ENCODE measurements at regions not wholly inside any gene's neighbourhood (a gene's known extent, or its start where the extent isn't known, plus 50 kb on each side); places are given as distances from the start of the nearest gene placed in this dataset.

DNA sequence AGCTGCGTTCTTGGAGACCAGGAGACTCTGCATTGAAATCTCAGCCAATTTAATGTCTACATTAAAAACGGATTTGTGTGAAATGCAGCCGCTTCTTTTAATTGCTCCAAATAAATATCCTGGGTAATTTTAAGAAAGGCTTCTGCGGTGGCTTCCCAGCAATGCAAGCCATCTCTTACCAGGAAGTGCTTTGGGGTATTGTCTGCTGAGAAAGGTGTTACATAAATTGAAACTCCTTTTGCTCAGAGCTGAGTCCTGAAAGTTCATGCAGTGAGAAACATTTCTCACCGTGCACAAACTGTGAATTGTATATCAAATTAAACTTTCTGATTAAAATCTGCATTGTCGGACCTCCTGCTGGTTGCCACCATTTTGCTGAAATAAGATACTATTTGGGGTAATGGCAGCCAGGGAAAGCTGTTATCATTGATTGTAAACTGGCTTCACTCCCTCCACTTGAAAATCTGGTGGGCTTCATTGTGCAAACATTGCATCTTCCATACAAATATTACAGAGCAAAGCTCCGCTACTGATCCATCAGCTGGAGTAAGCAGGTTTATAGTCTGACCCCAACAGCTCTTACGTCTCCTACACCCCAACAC is 59.5 kb downstream of the ZIC5 start:
- Mint-ChIP-seq H3K4me1 (peaks cover 18 to 55% (median 32%) of the 10 kb centered on the region in 4 donors), H3K27me3 (peaks cover 7% of the 10 kb centered on the region), H3K4me3 (peak overlapping the region; percentile 43 to 74 (median 62)), H3K36me3 (no peaks in the 10 kb centered on the region), H3K9me3 (no peaks in the 10 kb centered on the region), H3K27ac (peak overlapping the region; percentile 72 to 99 (median 82))
- H3K36me3 ChIP-seq (ENCODE audit: control insufficient read depth, insufficient read depth, low read length), result no peaks in the 10 kb centered on the region
- ATAC-seq (ENCODE audit: low read depth in 2 of 2) (peak; percentile 77 to 78), DNase-seq (peak in 1 of 3 donors; percentile 91)
- H3K4me3 ChIP-seq (ENCODE audit: low read depth, low read length), result peak overlapping the region; percentile 68
- H3K27ac ChIP-seq (ENCODE audit: insufficient read depth, low read length, poor library complexity, severe bottlenecking), result peak overlapping the region; percentile 44
- H3K27me3 ChIP-seq (ENCODE audit: control insufficient read depth, insufficient read depth, low read length), result no peaks in the 10 kb centered on the region
- H3K9me3 ChIP-seq (ENCODE audit: control insufficient read depth in 2 of 2, low read length in 2 of 2), result no peaks in the 10 kb centered on the region
- H3K4me1 ChIP-seq (ENCODE audit: control insufficient read depth, insufficient read depth, low read length, poor library complexity, severe bottlenecking), result peaks cover 29% of the 10 kb centered on the region

DNA sequence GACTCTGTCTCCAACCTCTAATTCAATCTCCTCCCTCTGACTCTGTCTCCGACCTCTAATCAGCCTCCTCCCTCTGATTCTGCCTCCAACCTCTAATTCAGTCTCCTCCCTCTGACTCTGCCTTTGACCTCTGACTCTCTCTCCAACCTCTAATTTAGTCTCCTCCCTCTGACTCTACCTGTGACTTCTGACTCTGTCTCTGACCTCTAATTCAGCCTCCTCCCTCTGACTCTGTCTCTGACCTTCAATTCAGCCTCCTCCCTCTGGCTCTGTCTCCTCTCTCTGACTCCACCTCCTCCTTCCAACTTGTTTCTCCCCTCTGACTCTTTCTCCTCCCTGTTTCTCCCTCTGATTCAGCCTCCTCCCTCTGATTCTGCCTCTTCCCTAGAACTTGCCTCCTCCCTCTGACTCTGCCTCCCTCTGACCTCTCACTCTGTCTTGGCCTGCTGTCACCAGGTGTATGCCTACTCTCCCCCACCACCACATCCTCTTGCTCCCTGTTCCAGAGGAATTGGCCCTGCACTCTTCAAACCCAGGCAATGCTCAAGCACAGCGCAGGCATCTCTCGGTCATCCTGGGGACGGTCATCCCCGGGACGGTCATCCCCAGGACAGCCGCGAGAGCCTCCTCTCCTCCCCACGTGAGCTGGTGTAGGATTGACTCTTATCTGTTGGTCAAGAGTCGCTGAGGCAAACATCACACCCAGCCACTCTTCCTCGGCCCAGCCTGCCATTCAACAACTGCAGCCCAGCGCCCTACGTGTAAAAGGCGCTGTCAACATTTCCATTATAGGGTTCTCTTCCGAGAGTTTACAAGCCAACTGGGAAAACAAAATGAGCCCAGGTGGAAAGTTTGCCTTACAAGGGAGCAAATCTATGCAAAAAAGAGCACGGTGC is 60.2 kb downstream of the ZIC5 start:
- no peaks in the 10 kb centered on the region for H3K27me3 ChIP-seq (ENCODE audit: control insufficient read depth, insufficient read depth, low read length)
- Mint-ChIP-seq H3K4me1 (peaks cover 18 to 53% (median 29%) of the 10 kb centered on the region in 4 donors), H3K9me3 (no peaks in the 10 kb centered on the region), H3K27me3 (peaks cover 12% of the 10 kb centered on the region), H3K27ac (peak overlapping the region; percentile 72 to 99 (median 82)), H3K36me3 (no peaks in the 10 kb centered on the region), H3K4me3 (peak overlapping the region; percentile 43 to 79 (median 68))
- H3K4me3 ChIP-seq (ENCODE audit: low read depth, low read length), result peak overlapping the region; percentile 68
- H3K36me3 ChIP-seq (ENCODE audit: control insufficient read depth, insufficient read depth, low read length), result no peaks in the 10 kb centered on the region
- no peaks in the 10 kb centered on the region for H3K9me3 ChIP-seq (ENCODE audit: control insufficient read depth in 2 of 2, low read length in 2 of 2)
- H3K4me1 ChIP-seq (ENCODE audit: control insufficient read depth, insufficient read depth, low read length, poor library complexity, severe bottlenecking), result peaks cover 26% of the 10 kb centered on the region
- DNase-seq (peak in 1 of 3 donors; percentile 38), ATAC-seq (ENCODE audit: low read depth in 2 of 2) (peak; percentile 9 to 20)
- peak overlapping the region; percentile 44 for H3K27ac ChIP-seq (ENCODE audit: insufficient read depth, low read length, poor library complexity, severe bottlenecking)

DNA sequence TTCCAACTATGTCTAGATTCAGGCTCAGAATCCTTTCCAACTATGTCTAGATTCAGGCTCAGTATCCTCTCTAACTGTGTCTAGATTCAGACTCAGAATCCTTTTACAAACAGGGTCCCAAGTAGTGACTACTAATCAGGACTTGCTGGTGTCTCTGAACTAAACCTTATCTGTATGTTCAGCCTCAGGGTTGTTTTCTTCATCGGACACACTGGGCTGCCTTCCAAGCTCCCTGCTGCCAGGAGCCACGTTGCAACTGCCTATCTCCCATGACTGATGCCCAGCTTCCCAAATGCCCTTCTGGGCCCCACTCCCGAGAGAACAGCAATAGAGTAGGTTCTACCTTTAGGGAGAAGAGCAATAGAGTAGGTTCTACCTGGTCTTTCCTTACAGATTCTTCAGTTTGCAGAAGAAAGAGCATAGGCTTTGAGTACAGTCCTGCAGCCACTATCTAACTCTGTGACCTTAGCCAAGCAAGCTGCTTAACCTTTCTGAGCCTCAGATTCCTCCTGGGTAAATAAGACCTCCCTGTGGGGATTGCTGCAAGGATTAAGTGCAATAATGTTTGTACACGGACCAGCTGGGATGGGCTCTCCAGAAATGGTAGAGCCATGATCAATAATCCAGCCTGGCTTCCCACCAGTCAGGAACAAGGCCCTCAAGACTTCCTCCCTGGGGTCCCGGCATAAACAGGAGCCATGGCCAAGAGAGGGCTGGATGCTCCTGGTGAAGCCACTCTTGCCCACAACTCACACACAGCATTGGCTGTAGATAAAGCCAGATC is 61.5 kb downstream of the ZIC5 start:
- Mint-ChIP-seq H3K27me3 (peaks cover 16% of the 10 kb centered on the region), H3K36me3 (peaks cover 3% of the 10 kb centered on the region), H3K4me3 (peak overlapping the region in 1 of 4 donors; percentile 6), H3K9me3 (no peaks in the 10 kb centered on the region), H3K27ac (peak overlapping the region in 2 of 3 donors; percentile 41 to 62), H3K4me1 (peaks cover 18 to 46% (median 24%) of the 10 kb centered on the region in 4 donors)
- no peaks in the 10 kb centered on the region for H3K9me3 ChIP-seq (ENCODE audit: control insufficient read depth in 2 of 2, low read length in 2 of 2)
- H3K4me3 ChIP-seq (ENCODE audit: low read depth, low read length), result no peak overlapping the region
- peaks cover 23% of the 10 kb centered on the region for H3K4me1 ChIP-seq (ENCODE audit: control insufficient read depth, insufficient read depth, low read length, poor library complexity, severe bottlenecking)
- no peaks in the 10 kb centered on the region for H3K36me3 ChIP-seq (ENCODE audit: control insufficient read depth, insufficient read depth, low read length)
- DNase-seq (no peak), ATAC-seq (ENCODE audit: low read depth in 2 of 2) (no peak)
- H3K27ac ChIP-seq (ENCODE audit: insufficient read depth, low read length, poor library complexity, severe bottlenecking), result no peak overlapping the region
- H3K27me3 ChIP-seq (ENCODE audit: control insufficient read depth, insufficient read depth, low read length), result no peaks in the 10 kb centered on the region

DNA sequence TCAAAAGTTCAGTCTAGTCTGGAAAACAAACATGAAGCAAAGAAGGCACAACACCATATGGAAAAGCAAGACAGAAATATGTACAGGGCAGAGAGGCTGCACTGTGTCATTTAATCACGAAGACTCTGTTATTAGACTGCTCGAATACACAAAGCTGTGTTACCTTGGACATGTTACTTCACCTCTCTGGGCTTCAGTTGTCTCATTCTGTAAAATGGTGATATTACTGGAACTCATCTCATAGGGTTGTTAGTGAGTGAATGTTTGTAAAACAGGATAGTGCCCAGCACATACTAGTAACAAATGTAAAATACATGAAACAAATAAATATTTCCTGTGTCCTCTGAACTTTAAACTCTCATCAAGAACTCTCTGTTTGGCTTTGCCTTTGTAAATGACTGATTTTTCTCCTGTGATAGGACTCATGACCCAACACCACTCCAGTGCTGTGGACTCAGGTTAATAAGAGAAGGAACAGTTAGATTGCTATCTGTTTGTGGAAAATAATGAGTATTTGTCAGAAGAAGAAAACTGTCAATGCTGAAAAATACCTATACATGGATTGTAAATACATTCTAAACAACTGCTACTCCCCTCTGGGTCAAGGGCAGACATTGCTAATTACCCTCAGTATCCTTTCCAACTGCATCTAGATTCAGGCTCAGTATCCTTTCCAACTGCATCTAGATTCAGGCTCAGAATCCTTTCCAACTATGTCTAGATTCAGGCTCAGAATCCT is 62.3 kb downstream of the ZIC5 start:
- Mint-ChIP-seq H3K27ac (no peak overlapping the region), H3K27me3 (peaks cover 17% of the 10 kb centered on the region), H3K4me3 (no peak overlapping the region), H3K36me3 (peaks cover 3% of the 10 kb centered on the region), H3K4me1 (peaks cover 17 to 43% (median 22%) of the 10 kb centered on the region in 4 donors), H3K9me3 (no peaks in the 10 kb centered on the region)
- Histone ChIP-seq H3K9me3 (ENCODE audit: control insufficient read depth in 2 of 2, low read length in 2 of 2) (no peaks in the 10 kb centered on the region), H3K4me1 (ENCODE audit: control insufficient read depth, insufficient read depth, low read length, poor library complexity, severe bottlenecking) (peaks cover 23% of the 10 kb centered on the region), H3K4me3 (ENCODE audit: low read depth, low read length) (no peak overlapping the region), H3K27me3 (ENCODE audit: control insufficient read depth, insufficient read depth, low read length) (no peaks in the 10 kb centered on the region), H3K36me3 (ENCODE audit: control insufficient read depth, insufficient read depth, low read length) (no peaks in the 10 kb centered on the region), H3K27ac (ENCODE audit: insufficient read depth, low read length, poor library complexity, severe bottlenecking) (no peak overlapping the region)
- ATAC-seq (ENCODE audit: low read depth in 2 of 2), result no peak
- no peak for DNase-seq

DNA sequence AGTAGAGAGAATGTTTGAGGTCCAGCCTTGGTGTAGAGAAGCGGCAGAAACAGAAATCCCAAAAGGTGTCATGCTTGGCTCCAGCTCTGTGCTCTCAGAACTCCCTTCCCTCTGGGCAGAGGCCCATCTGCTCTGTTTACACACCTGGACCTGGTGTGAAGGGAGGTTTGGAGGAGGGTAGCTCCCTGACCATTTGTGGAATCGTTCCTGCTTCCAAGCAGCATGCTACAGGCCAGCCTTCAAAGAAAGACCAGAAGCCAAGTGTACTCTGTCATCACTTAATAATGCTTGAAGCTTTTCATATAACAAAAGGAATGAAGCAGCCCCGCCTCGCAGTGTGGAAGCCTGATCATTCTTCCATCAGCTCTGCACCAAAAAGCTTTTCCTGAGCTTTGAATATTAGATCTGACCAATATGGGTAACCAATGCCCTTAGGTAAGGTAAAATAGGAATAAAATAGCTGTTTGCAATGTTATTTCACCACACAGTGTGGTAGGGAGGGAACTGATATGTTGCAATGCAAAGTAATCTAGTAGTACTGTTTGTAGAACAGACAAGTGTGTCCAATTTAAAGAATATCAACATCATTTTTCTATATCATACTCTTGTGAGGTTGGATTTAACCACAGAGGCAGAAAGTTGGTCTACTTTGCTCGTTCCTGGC is 63.3 kb downstream of the ZIC5 start:
- Mint-ChIP-seq H3K4me3 (no peak overlapping the region), H3K27ac (peak overlapping the region in 1 of 3 donors; percentile 29), H3K4me1 (peaks cover 13 to 35% (median 17%) of the 10 kb centered on the region in 4 donors), H3K36me3 (peaks cover 3% of the 10 kb centered on the region), H3K27me3 (peaks cover 23% of the 10 kb centered on the region), H3K9me3 (no peaks in the 10 kb centered on the region)
- Histone ChIP-seq H3K27me3 (ENCODE audit: control insufficient read depth, insufficient read depth, low read length) (no peaks in the 10 kb centered on the region), H3K4me1 (ENCODE audit: control insufficient read depth, insufficient read depth, low read length, poor library complexity, severe bottlenecking) (peaks cover 18% of the 10 kb centered on the region), H3K9me3 (ENCODE audit: control insufficient read depth in 2 of 2, low read length in 2 of 2) (no peaks in the 10 kb centered on the region), H3K27ac (ENCODE audit: insufficient read depth, low read length, poor library complexity, severe bottlenecking) (no peak overlapping the region), H3K36me3 (ENCODE audit: control insufficient read depth, insufficient read depth, low read length) (no peaks in the 10 kb centered on the region), H3K4me3 (ENCODE audit: low read depth, low read length) (no peak overlapping the region)
- ATAC-seq (ENCODE audit: low read depth in 2 of 2) (no peak), DNase-seq (no peak)

DNA sequence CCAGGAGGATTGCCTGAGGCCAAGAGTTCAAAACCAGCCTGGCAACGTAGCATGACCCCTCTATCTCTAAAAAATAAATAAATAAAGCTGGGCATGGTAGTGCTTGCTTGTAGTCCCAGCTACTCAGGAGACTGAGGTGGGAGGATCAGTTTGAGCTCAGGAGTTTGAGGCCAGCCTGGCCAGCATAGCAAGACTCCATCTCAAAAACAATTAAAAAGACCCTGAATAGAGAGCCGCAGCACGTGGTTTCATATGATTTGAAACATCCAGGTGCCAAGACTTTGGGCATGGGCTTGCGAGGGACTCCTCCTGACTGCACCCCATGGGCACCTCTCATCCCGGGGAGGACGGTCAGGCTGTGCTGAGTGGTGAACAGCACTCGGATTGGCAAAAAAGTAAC is 63.9 kb downstream of the ZIC5 start:
- DNase-seq (no peak), ATAC-seq (ENCODE audit: low read depth in 2 of 2) (no peak)
- H3K27me3 Mint-ChIP-seq, result peaks cover 30% of the 10 kb centered on the region
- no peaks in the 10 kb centered on the region for H3K9me3 Mint-ChIP-seq
- peaks cover 3% of the 10 kb centered on the region for H3K36me3 Mint-ChIP-seq
- Histone ChIP-seq H3K4me1 (ENCODE audit: control insufficient read depth, insufficient read depth, low read length, poor library complexity, severe bottlenecking) (peaks cover 16% of the 10 kb centered on the region), H3K36me3 (ENCODE audit: control insufficient read depth, insufficient read depth, low read length) (no peaks in the 10 kb centered on the region), H3K9me3 (ENCODE audit: control insufficient read depth in 2 of 2, low read length in 2 of 2) (no peaks in the 10 kb centered on the region), H3K4me3 (ENCODE audit: low read depth, low read length) (no peak overlapping the region), H3K27ac (ENCODE audit: insufficient read depth, low read length, poor library complexity, severe bottlenecking) (no peak overlapping the region), H3K27me3 (ENCODE audit: control insufficient read depth, insufficient read depth, low read length) (no peaks in the 10 kb centered on the region)
- peaks cover 13 to 32% (median 16%) of the 10 kb centered on the region in 4 donors for H3K4me1 Mint-ChIP-seq
- H3K4me3 Mint-ChIP-seq, result no peak overlapping the region
- no peak overlapping the region for H3K27ac Mint-ChIP-seq

DNA sequence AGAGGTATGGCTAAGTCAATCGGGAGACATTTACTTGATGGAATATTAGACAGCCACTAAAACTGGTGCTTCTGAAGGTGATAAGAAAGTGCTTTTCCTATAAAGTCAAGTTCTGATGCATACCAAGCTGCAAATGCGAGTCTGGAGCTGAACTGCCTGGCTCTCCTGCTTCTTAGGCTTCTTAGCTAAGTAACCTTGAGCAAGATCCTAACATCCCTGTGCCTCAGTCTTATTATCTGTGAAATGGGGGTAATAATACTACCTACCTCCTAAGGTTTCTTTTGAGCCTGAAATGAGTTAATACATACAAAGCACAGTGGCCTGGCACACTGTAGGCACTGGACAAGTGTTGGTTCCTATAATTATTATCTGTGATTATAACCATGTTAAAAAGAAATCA is 64.5 kb downstream of the ZIC5 start:
- no peaks in the 10 kb centered on the region for H3K9me3 Mint-ChIP-seq
- DNase-seq (no peak), ATAC-seq (ENCODE audit: low read depth in 2 of 2) (no peak)
- Histone ChIP-seq H3K4me3 (ENCODE audit: low read depth, low read length) (no peak overlapping the region), H3K9me3 (ENCODE audit: control insufficient read depth in 2 of 2, low read length in 2 of 2) (no peaks in the 10 kb centered on the region), H3K36me3 (ENCODE audit: control insufficient read depth, insufficient read depth, low read length) (no peaks in the 10 kb centered on the region), H3K4me1 (ENCODE audit: control insufficient read depth, insufficient read depth, low read length, poor library complexity, severe bottlenecking) (peaks cover 10% of the 10 kb centered on the region), H3K27me3 (ENCODE audit: control insufficient read depth, insufficient read depth, low read length) (no peaks in the 10 kb centered on the region), H3K27ac (ENCODE audit: insufficient read depth, low read length, poor library complexity, severe bottlenecking) (no peak overlapping the region)
- H3K27ac Mint-ChIP-seq, result peak overlapping the region in 1 of 3 donors; percentile 26
- H3K36me3 Mint-ChIP-seq, result peaks cover 3% of the 10 kb centered on the region
- peaks cover 35% of the 10 kb centered on the region for H3K27me3 Mint-ChIP-seq
- H3K4me1 Mint-ChIP-seq, result peaks cover 12 to 26% (median 12%) of the 10 kb centered on the region in 4 donors
- no peak overlapping the region for H3K4me3 Mint-ChIP-seq

Measured in CD4-positive, CD25-positive, alpha-beta regulatory T cell (primary cell).